Mesendoderm (in vitro differentiated cells): ENCODE measurements at regions not wholly inside any gene's neighbourhood (a gene's known extent, or its start where the extent isn't known, plus 50 kb on each side); places are given as distances from the start of the nearest gene placed in this dataset.

Experiments used
- DNase-seq: peaks from one replicate; pipeline ENCODE4 v3.0.0; 2013
- H2AK5ac ChIP-seq: 2 replicates; pipeline ENCODE4 v1.6.1; 2013; ENCODE audit warnings: low read length, inconsistent platforms
- H2BK120ac ChIP-seq: 2 replicates; pipeline ENCODE4 v1.6.1; 2013; ENCODE audit warnings: low read depth, mild to moderate bottlenecking, low read length, moderate library complexity, mixed read lengths
- H2BK15ac ChIP-seq: replicated peaks from 2 replicates; pipeline ENCODE4 v1.6.1; 2013; ENCODE audit warnings: low read depth, mild to moderate bottlenecking, moderate library complexity
- H2BK5ac ChIP-seq: 2 replicates; pipeline ENCODE4 v1.6.1; 2013; ENCODE audit warnings: low read length, inconsistent platforms
- H3K18ac ChIP-seq: 2 replicates; pipeline ENCODE4 v1.6.1; 2013; ENCODE audit warnings: mild to moderate bottlenecking, low read length, mixed read lengths
- H3K23ac ChIP-seq: one replicate; pipeline ENCODE4 v1.6.1; 2013; ENCODE audit warnings: low read length
- H3K27ac ChIP-seq: 2 replicates; pipeline ENCODE4 v1.5.1; 2013; ENCODE audit warnings: low read depth, mild to moderate bottlenecking, inconsistent platforms, low read length, moderate library complexity
- H3K27me3 ChIP-seq: 2 replicates; pipeline ENCODE4 v1.6.1; 2013; ENCODE audit warnings: low read length, control low read depth, mild to moderate bottlenecking, inconsistent platforms; ENCODE audit not compliant: insufficient read depth, poor library complexity
- H3K36me3 ChIP-seq: 2 replicates; pipeline ENCODE4 v1.6.1; 2013; ENCODE audit warnings: low read length, inconsistent platforms; ENCODE audit not compliant: control insufficient read depth, insufficient read depth
- H3K4ac ChIP-seq: one replicate; pipeline ENCODE4 v1.6.1; 2013; ENCODE audit warnings: low read depth, mild to moderate bottlenecking, low read length, moderate library complexity
- H3K4me1 ChIP-seq: 2 replicates; pipeline ENCODE4 v1.6.1; 2013; ENCODE audit warnings: low read depth, low read length, inconsistent platforms; ENCODE audit not compliant: control insufficient read depth
- H3K4me2 ChIP-seq: 2 replicates; pipeline ENCODE4 v1.6.1; 2013; ENCODE audit warnings: low read length
- H3K4me3 ChIP-seq: 2 replicates; pipeline ENCODE4 v1.5.1; 2013; ENCODE audit warnings: mild to moderate bottlenecking, low read length
- H3K56ac ChIP-seq: one replicate; pipeline ENCODE4 v1.6.1; 2013; ENCODE audit warnings: low read length
- H3K79me1 ChIP-seq: 2 replicates; pipeline ENCODE4 v1.6.1; 2013; ENCODE audit warnings: low read length, inconsistent platforms
- H3K79me2 ChIP-seq: 2 replicates; pipeline ENCODE4 v1.6.1; 2013; ENCODE audit warnings: mild to moderate bottlenecking, low read length; ENCODE audit not compliant: control insufficient read depth, insufficient read depth
- H3K9ac ChIP-seq: 2 replicates; pipeline ENCODE4 v1.6.1; 2013; ENCODE audit warnings: low read length, inconsistent platforms
- H4K5ac ChIP-seq: one replicate; pipeline ENCODE4 v1.6.1; 2013; ENCODE audit warnings: low read length
- H4K8ac ChIP-seq: one replicate; pipeline ENCODE4 v1.6.1; 2013; ENCODE audit warnings: low read depth, mild to moderate bottlenecking, control low read depth, low read length, moderate library complexity
- WGBS: extraction: QIAGEN DNeasy Blood & Tissue Kit; methylation state at CpG from one replicate; pipeline ENCODE4 v1.1.7; 2013; ENCODE audit warnings: low lambda C conversion rate, missing lambda C conversion rate; ENCODE audit not compliant: insufficient coverage; ENCODE audit errors: extremely low coverage; 5-methylcytosine and 5-hydroxymethylcytosine counted together

GRCh38 chr6:168369786-168370185 lies 50.2 kb upstream of the DACT2 start:
- Histone ChIP-seq H3K18ac (no peak overlapping the region), H3K4me3 (no peak overlapping the region), H3K4me1 (no peaks in the 10 kb centered on the region), H3K27ac (no peak overlapping the region), H2BK120ac (no peak overlapping the region), H3K9ac (no peak overlapping the region), H3K4me2 (no peak overlapping the region), H2AK5ac (no peak overlapping the region), H3K4ac (no peak overlapping the region), H3K36me3 (no peaks in the 10 kb centered on the region), H3K79me2 (no peaks in the 10 kb centered on the region), H3K56ac (no peak overlapping the region), H2BK15ac (no peak overlapping the region), H3K23ac (no peak overlapping the region), H3K27me3 (no peaks in the 10 kb centered on the region), H4K8ac (no peak overlapping the region), H2BK5ac (no peak overlapping the region), H4K5ac (no peak overlapping the region), H3K79me1 (no peaks in the 10 kb centered on the region)
- WGBS = no CpG with 5 or more reads among the region's 13 CpGs
- DNase-seq = no peak

GRCh38 chr6:168370310-168370991 lies 50.9 kb upstream of the DACT2 start:
- H3K23ac ChIP-seq = no peak overlapping the region
- no peak overlapping the region for H2BK15ac ChIP-seq
- H3K27ac ChIP-seq = no peak overlapping the region
- no peak overlapping the region for H2AK5ac ChIP-seq
- no peak overlapping the region for H4K8ac ChIP-seq
- H3K18ac ChIP-seq = no peak overlapping the region
- no peak overlapping the region for H2BK120ac ChIP-seq
- H3K4me2 ChIP-seq = no peak overlapping the region
- H3K27me3 ChIP-seq = no peaks in the 10 kb centered on the region
- peak; percentile 72 for DNase-seq
- no peak overlapping the region for H3K9ac ChIP-seq
- H3K79me1 ChIP-seq = no peaks in the 10 kb centered on the region
- H3K36me3 ChIP-seq = no peaks in the 10 kb centered on the region
- no CpG with 5 or more reads among the region's 43 CpGs for WGBS
- no peak overlapping the region for H2BK5ac ChIP-seq
- H4K5ac ChIP-seq = no peak overlapping the region
- no peaks in the 10 kb centered on the region for H3K4me1 ChIP-seq
- no peak overlapping the region for H3K4me3 ChIP-seq
- H3K56ac ChIP-seq = peak overlapping the region; percentile 47
- no peaks in the 10 kb centered on the region for H3K79me2 ChIP-seq
- H3K4ac ChIP-seq = no peak overlapping the region

- no peaks in the 10 kb centered on the region for H3K27me3 ChIP-seq
- H3K79me1 ChIP-seq = no peaks in the 10 kb centered on the region
- H2BK120ac ChIP-seq = no peak overlapping the region
- DNase-seq = no peak
- H3K18ac ChIP-seq = no peak overlapping the region
- H3K23ac ChIP-seq = no peak overlapping the region
- H3K79me2 ChIP-seq = no peaks in the 10 kb centered on the region
- no peaks in the 10 kb centered on the region for H3K36me3 ChIP-seq
- H3K27ac ChIP-seq = no peak overlapping the region
- H3K4me3 ChIP-seq = no peak overlapping the region
- no peak overlapping the region for H3K9ac ChIP-seq
- H2AK5ac ChIP-seq = no peak overlapping the region
- H4K5ac ChIP-seq = no peak overlapping the region
- no peak overlapping the region for H2BK15ac ChIP-seq
- no peak overlapping the region for H4K8ac ChIP-seq
- no peak overlapping the region for H3K4ac ChIP-seq
- WGBS = no CpG with 5 or more reads among the region's 11 CpGs
- H2BK5ac ChIP-seq = no peak overlapping the region
- no peaks in the 10 kb centered on the region for H3K4me1 ChIP-seq
- H3K56ac ChIP-seq = no peak overlapping the region
- H3K4me2 ChIP-seq = no peak overlapping the region
Observed at GRCh38 chr6:168371185-168371584, 51.6 kb upstream of the DACT2 start.

GRCh38 chr6:168371618-168371980 lies 52.0 kb upstream of the DACT2 start:
- no peaks in the 10 kb centered on the region for H3K27me3 ChIP-seq
- H3K36me3 ChIP-seq = no peaks in the 10 kb centered on the region
- H2BK5ac ChIP-seq = no peak overlapping the region
- no peak overlapping the region for H3K4me2 ChIP-seq
- H4K5ac ChIP-seq = no peak overlapping the region
- no peak overlapping the region for H3K4ac ChIP-seq
- H3K27ac ChIP-seq = no peak overlapping the region
- no peak overlapping the region for H4K8ac ChIP-seq
- no peak overlapping the region for H3K9ac ChIP-seq
- no peak overlapping the region for H3K23ac ChIP-seq
- H3K79me2 ChIP-seq = no peaks in the 10 kb centered on the region
- H3K18ac ChIP-seq = no peak overlapping the region
- H3K56ac ChIP-seq = no peak overlapping the region
- no peak overlapping the region for H3K4me3 ChIP-seq
- no peak overlapping the region for H2AK5ac ChIP-seq
- H3K4me1 ChIP-seq = no peaks in the 10 kb centered on the region
- no peak overlapping the region for H2BK15ac ChIP-seq
- H2BK120ac ChIP-seq = no peak overlapping the region
- no peaks in the 10 kb centered on the region for H3K79me1 ChIP-seq
- WGBS = no CpG with 5 or more reads among the region's 6 CpGs
- DNase-seq = no peak

- Histone ChIP-seq H2AK5ac (no peak overlapping the region), H3K4me2 (no peak overlapping the region), H3K79me1 (no peaks in the 10 kb centered on the region), H3K56ac (no peak overlapping the region), H3K18ac (no peak overlapping the region), H3K4ac (no peak overlapping the region), H2BK15ac (no peak overlapping the region), H4K5ac (no peak overlapping the region), H3K36me3 (no peaks in the 10 kb centered on the region), H3K27ac (no peak overlapping the region), H3K79me2 (no peaks in the 10 kb centered on the region), H4K8ac (no peak overlapping the region), H3K4me3 (no peak overlapping the region), H3K23ac (no peak overlapping the region), H2BK5ac (no peak overlapping the region), H2BK120ac (no peak overlapping the region), H3K9ac (no peak overlapping the region), H3K27me3 (no peaks in the 10 kb centered on the region), H3K4me1 (no peaks in the 10 kb centered on the region)
- DNase-seq = no peak
- WGBS = no CpG with 5 or more reads among the region's 21 CpGs
Observed at GRCh38 chr6:168371981-168372711, 52.6 kb upstream of the DACT2 start.
